Pancreas (tissue), 10 donors: ENCODE measurements at regions not wholly inside any gene's neighbourhood (a gene's known extent, or its start where the extent isn't known, plus 50 kb on each side); places are given as distances from the start of the nearest gene placed in this dataset.

Experiments used
- ATAC-seq, 4 donors: fragments of 200-7000 bp; cut with Tn5 transposase; one replicate each; pipeline versions ENCODE4 v1.8.0 to v1.9.1; 2020; ENCODE audit warnings: mild to moderate bottlenecking in 4 of 4, moderate library complexity in 4 of 4
- DNase-seq, 6 donors: peaks; one replicate each; pipeline ENCODE4 v3.0.0-alpha.2; 2020
- FAIRE-seq: peaks from 2 replicates; lab custom pipeline; 2012; peaks lifted over from hg19 to GRCh38; lab: Jason Lieb, UNC
- H3K27ac ChIP-seq, 4 donors: fragments of 200-600 bp; sonication (generic); 1 replicate in 3 of 4; 2 replicates in 1 of 4; pipeline versions ENCODE4 v1.5.0 to v1.8.0; 2020
- H3K27me3 ChIP-seq, 4 donors: fragments of 200-600 bp; one replicate each; pipeline ENCODE4 v1.8.0; 2021
- H3K36me3 ChIP-seq, 3 donors: fragments of 200-600 bp; sonication (generic) in 1 of 3; one replicate each; pipeline versions ENCODE4 v1.5.0 to v1.8.0; 2020 to 2021
- H3K4me1 ChIP-seq, 3 donors: fragments of 200-600 bp; one replicate each; pipeline ENCODE4 v1.8.0; 2021
- H3K4me3 ChIP-seq, 4 donors: fragments of 200-600 bp; sonication (generic) in 2 of 4; one replicate each; pipeline versions ENCODE4 v1.5.0 to v1.8.0; 2020 to 2021
- H3K9me3 ChIP-seq, 4 donors: fragments of 200-600 bp; one replicate each; pipeline ENCODE4 v1.8.0; 2021
- CTCF ChIP-seq, 4 donors: fragments of 200-600 bp; sonication (generic) in 3 of 4; IDR thresholded peaks; one replicate each; pipeline versions ENCODE4 v1.5.0 to v1.8.0; 2021; ENCODE audit warnings: antibody characterized with exemption in 4 of 4
- WGBS, 2 donors: extraction: QIAGEN DNeasy Blood & Tissue Kit; methylation state at CpG; one replicate each; pipeline ENCODE4 v1.1.7; 2013; 5-methylcytosine and 5-hydroxymethylcytosine counted together
- intact Hi-C, 3 donors: fragments of 100-400 bp; cut with DNase I; formaldehyde crosslinking; loops; one replicate each; pipeline versions ENCODE4 v1.11.1 to v1.14.2; 2022
- donor health status: healthy with polysubstance abuse.
- donor health status: DM: no; HTN: no; CAD: no; lungs with moderate emphysema.
- donor health status: DM: no; HTN: no; CAD: no.
- donor health status: control.
- donor health status: control.
- donor health status: Bipolar disorder and iron deficiency.
- donor health status: DM: yes; HTN: yes; CAD: no.
- donor health status: DM: no; HTN: no; CAD: no.
- donor health status: DM: no; HTN: no; CAD: no.
- donor health status: DM: yes; HTN: yes; CAD: no.

- Histone ChIP-seq H3K36me3 (no peaks in the 10 kb centered on the region), H3K4me1 (no peaks in the 10 kb centered on the region), H3K27ac (no peak overlapping the region), H3K9me3 (no peaks in the 10 kb centered on the region), H3K27me3 (no peaks in the 10 kb centered on the region), H3K4me3 (no peak overlapping the region)
- FAIRE-seq = no peak
- TF ChIP-seq CTCF (IDR thresholded peaks at IDR 0.05) = no peak
- WGBS, 2 donors = 95 to 97% methylated on average over 9 of the region's 9 CpGs
- DNase-seq = no peak
- intact Hi-C loops = no loop called here
- no peak for ATAC-seq
Measured at GRCh38 chr10:44294726-44295412, 90.0 kb downstream of the CXCL12 start.

- H3K4me3 ChIP-seq = no peak overlapping the region
- no peaks in the 10 kb centered on the region for H3K9me3 ChIP-seq
- DNase-seq (no peak), FAIRE-seq (no peak), ATAC-seq (peak in 3 of 4 donors; percentile 58 to 81 (median 65))
- H3K4me1 ChIP-seq = no peaks in the 10 kb centered on the region
- intact Hi-C loops = no loop called here
- TF ChIP-seq CTCF (IDR thresholded peaks at IDR 0.05) = no peak
- H3K36me3 ChIP-seq = no peaks in the 10 kb centered on the region
- peak overlapping the region in 1 of 4 donors; percentile 28 for H3K27ac ChIP-seq
- WGBS, 2 donors = 74 to 77% methylated on average over 7 of the region's 7 CpGs
- H3K27me3 ChIP-seq = no peaks in the 10 kb centered on the region
Measured at GRCh38 chr10:44293842-44294241, 91.1 kb downstream of the CXCL12 start.

- ATAC-seq = peak in 2 of 4 donors; percentile 20 to 45
- Histone ChIP-seq H3K9me3 (no peaks in the 10 kb centered on the region), H3K27ac (peak overlapping the region in 1 of 4 donors; percentile 28), H3K4me1 (no peaks in the 10 kb centered on the region), H3K36me3 (no peaks in the 10 kb centered on the region), H3K4me3 (no peak overlapping the region), H3K27me3 (no peaks in the 10 kb centered on the region)
- no peak for FAIRE-seq
- no peak for TF ChIP-seq CTCF (IDR thresholded peaks at IDR 0.05)
- no peak for DNase-seq
- WGBS, 2 donors = 75 to 78% methylated on average over 26 of the region's 26 CpGs
- intact Hi-C loops = no loop called here
Measured at GRCh38 chr10:44293306-44293778, 91.6 kb downstream of the CXCL12 start.

- Histone ChIP-seq H3K27me3 (no peaks in the 10 kb centered on the region), H3K36me3 (no peaks in the 10 kb centered on the region), H3K4me1 (no peaks in the 10 kb centered on the region), H3K9me3 (no peaks in the 10 kb centered on the region), H3K4me3 (no peak overlapping the region), H3K27ac (no peak overlapping the region)
- TF ChIP-seq CTCF (IDR thresholded peaks at IDR 0.05) = no peak
- intact Hi-C loops = no loop called here
- ATAC-seq = peak in 1 of 4 donors; percentile 22
- WGBS, 2 donors = 68 to 71% methylated on average over 34 to 35 of the region's 35 CpGs
- no peak for DNase-seq
- FAIRE-seq = no peak
Measured at GRCh38 chr10:44292390-44293002, 92.4 kb downstream of the CXCL12 start.

GRCh38 chr10:44291091-44291490 is 93.8 kb downstream of the CXCL12 start:
- WGBS, 2 donors = 84 to 91% methylated on average over 1 of the region's 1 CpG
- Histone ChIP-seq H3K27ac (no peak overlapping the region), H3K4me3 (no peak overlapping the region), H3K9me3 (no peaks in the 10 kb centered on the region), H3K36me3 (no peaks in the 10 kb centered on the region), H3K4me1 (no peaks in the 10 kb centered on the region), H3K27me3 (no peaks in the 10 kb centered on the region)
- intact Hi-C loops = no loop called here
- no peak for TF ChIP-seq CTCF (IDR thresholded peaks at IDR 0.05)
- ATAC-seq = no peak
- no peak for DNase-seq
- FAIRE-seq = no peak
